NCI-H69 (cell line): ENCODE measurements at regions not wholly inside any gene's neighbourhood (a gene's known extent, or its start where the extent isn't known, plus 50 kb on each side); places are given as distances from the start of the nearest gene placed in this dataset.

Experiments
- DNase-seq: peaks from one replicate; lab custom pipeline; 2025; lab: John Stamatoyannopoulos, UW

- DNase-seq = no peak
These were observed 317.8 kb upstream of the RGMB start for GRCh38 chr5:98455665-98456064.

DNA sequence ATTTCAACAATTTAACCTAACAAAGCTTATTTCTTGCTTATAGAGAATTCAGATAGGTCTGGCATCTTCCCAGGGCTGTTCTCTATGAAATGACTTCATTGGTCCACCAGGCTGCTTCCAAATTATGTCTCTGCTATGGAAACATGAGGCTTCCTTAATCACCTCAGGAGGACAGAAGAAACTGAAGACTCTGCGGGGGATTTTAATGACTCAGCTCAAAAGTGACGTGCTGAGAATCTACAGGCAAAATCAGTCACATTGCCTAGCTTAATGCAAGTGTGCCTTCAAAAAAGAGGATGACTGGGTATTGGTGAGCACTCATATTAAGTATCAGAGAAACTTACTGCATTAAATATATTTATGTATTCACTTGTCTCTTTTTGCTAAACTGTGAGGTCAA is 315.5 kb upstream of the RGMB start:
- DNase-seq = no peak

DNA sequence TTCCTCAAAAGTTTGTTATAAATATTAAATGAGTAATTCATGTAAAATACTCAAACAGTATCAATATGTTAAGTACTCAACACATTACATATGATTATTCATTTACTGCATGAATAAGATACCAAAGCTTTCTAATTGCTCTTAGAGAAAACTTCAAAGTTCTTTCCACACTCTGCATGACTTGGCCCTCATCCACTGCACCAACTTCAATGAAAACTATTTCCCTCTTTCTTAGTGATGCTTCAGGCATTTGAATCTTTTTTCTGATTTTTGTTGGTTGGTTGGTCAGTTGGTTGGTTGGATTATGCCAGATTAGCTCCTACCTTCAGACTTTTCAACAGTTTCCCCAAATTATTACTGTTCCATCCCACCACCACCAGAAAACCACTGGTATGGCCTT is 314.7 kb upstream of the RGMB start:
- DNase-seq = no peak

DNA sequence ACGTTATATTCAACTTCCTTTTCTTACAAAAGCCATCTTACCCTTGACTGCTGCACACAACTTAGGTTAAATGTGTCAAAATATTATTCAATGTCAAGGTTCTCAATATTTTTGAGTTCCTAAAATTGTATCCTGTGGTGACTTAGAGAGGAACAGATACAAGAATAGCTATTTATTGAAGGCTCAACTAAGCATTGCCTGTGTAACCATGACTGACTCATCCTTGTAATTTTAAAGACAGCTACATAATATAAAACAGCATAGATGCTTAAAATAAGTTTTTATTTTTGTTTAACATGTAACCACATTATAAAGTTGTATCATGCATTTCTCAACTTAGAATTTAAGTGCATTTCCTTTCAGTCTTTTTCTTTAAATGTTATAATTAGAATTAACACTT is 312.9 kb upstream of the RGMB start:
- DNase-seq = no peak

- no peak for DNase-seq
These were observed 312.0 kb upstream of the RGMB start for GRCh38 chr5:98461485-98461884.

DNA sequence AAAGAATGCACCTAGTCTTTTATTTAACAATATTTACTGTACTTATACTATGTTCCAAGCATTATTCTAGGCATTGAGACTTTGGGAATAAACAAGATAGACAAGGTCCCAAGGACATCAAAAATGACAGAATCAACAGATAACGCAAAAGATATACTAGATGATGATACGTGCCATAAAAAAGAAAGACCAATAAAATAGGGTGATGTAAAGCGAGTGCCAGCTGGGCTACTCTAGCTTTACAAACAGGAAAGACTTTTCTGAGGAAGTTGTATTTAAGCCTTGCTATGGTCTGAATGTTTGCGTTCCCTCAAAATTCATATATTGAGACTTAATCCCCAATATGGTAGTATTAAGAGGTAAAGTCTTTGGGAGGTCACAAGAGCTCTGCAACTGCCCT is 310.2 kb upstream of the RGMB start:
- DNase-seq = no peak

GRCh38 chr5:98463676-98464075 is 309.8 kb upstream of the RGMB start:
- DNase-seq = no peak

GRCh38 chr5:98464737-98465330 is 308.6 kb upstream of the RGMB start:
- DNase-seq = no peak

DNA sequence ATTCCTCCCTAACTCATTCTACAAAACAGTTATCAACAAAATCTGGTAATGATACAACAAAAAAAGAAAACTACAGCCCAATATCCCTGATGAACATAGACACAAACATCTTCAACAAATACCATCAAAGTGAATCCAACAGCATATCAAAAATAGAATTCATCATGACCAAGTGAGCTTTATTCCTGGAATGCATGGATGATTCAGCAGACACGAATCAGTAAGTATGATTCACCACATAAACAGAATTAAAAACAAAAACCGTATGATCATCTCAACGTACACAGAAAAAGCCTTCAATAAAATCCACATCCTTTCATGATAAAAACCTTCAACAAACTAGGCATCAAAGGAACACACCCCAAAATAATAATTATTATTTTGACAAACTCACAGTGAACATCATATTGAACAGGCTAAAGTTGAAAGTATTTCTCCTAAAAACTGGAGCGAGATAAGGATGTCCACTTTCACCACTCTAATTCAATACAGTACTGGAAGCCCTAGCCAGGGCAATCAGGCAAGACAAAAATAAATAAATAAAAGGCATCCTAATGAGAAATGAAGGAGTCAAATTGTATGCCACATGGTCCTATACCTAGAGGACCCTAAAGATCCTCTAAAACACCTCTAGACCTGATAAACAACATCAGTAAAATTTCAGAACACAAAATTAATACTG is 305.1 kb upstream of the RGMB start:
- DNase-seq = no peak

DNA sequence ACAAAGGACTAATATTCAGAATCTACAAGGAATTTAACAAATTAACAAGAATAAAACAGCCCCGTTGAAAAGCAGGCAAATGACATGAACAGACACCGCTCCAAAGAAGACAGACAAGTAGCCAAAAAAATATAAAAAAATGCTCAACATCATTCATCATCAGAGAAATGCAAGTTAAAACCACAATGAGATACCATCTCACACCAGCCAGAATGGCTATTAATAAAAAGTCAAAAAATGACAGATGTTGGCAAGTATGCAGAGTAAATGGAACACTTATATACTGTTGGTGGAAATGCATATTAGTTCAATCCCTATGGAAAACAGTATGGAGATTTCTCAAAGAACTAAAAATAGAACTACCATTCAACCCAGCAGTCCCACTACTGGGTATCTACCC is 302.7 kb upstream of the RGMB start:
- no peak for DNase-seq

DNA sequence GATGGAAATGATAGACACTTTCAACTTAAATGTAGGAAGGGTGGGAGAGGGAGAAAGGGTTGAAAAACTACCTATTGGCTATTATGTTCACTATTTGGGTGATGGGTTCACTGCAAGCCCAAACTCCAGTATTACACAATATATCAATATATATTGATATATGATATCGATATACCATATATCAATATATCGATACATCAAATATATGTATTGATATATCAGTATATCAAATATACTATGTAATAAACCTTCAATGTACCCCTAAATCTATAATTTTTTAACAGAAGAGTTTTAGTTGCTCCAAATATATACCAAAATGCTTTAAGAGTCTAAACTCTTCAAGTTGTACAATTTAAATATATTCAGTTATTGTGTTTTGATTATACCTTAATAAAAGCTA is 302.0 kb upstream of the RGMB start:
- DNase-seq = no peak

DNA sequence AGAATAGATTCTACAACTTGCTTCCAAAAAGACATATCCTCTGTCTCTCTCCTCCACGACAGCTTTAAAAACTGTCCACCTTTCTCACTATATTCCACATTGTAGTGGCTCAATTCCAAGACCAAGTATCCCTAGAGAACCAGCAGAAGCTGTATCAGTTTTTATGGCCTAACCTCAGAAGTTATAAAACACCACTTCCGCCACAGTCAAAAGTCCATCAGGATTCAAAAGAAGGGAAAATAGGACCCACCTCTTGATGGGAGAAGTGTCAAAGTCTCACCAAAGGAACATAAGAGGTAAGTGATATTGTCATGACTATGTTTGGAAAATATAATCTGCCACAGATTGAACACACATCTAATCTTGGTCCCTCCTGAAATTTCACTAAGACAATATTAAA is 299.2 kb upstream of the RGMB start:
- no peak for DNase-seq

DNA sequence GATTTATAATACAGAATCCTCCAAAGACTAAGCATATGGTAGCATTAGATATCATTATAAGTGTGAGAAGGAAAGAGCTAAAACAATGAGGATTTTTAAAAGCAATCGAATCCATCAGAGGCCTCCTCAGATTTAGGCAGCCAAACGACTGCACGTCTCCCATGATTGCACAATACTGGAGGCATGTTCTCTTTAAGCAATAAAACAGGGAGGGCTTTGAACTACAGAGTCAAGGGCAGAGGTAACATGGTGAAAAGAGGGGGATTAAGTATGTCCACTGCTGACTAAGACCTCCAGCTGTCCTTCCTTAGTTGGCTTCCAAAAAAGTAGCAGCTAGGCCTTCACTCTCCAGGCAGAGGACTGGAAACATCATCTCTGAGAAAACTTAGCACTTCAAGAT is 298.7 kb upstream of the RGMB start:
- DNase-seq = no peak

GRCh38 chr5:98482321-98483300 is 290.9 kb upstream of the RGMB start:
- DNase-seq = no peak

DNA sequence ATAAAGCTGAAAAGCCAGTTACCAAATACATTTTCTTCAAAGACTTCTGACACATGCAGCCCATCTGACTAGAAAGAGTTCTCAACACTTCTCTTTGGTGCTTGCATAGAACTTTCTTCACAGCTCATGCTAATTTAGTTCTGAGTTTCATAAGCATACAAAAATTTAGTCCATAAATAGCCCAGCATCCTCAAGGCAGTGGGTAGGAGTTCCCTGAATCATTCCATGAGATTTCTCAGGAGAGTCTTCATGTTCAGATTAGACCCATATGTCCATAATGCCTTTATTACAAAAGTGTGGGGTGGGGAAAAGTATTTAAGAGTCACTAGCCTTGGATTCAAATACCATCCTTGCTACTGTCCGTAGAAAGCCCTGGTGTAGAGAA is 290.2 kb upstream of the RGMB start:
- no peak for DNase-seq

DNA sequence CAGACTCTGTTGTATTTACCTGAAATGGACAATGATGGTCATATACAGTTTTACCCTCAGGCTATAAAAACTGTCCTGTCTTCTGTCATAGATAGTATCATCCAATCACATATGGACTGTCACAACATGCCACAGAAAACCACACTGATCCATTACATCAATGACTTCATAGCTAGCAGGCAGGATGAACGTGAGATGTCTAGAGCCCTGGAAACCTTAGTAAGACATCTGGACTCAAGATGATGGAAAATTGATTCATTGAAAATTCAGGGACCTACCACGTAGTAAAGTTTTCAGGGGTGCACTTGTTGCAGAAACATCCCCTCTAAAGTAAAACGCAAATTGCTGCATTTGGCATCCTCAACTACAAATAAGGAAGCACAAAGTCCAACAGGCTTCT is 284.4 kb upstream of the RGMB start:
- DNase-seq = no peak

- no peak for DNase-seq
These were observed 283.1 kb upstream of the RGMB start for GRCh38 chr5:98490348-98490747.

GRCh38 chr5:98492258-98492657 is 281.2 kb upstream of the RGMB start:
- no peak for DNase-seq

DNA sequence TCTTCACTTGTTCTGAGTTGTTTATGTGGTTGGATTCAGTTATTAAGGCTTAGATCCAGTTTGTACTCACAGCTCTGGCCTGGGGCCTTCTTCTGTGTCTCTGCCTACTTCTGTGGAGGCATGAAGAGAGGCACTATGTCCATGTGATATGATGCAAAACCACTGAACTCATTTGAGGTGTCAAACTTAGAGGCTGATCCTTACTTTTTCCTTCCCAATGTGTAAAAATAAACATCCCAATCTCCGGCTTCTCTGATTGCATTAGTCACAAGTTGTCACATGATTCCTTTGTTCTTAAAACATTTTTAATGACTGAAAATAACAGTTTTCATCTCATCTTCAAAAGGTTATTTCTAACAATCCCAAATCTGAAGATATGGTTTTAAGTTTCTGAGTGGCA is 276.0 kb upstream of the RGMB start:
- no peak for DNase-seq

- DNase-seq = no peak
These were observed 275.4 kb upstream of the RGMB start for GRCh38 chr5:98498028-98498427.

- no peak for DNase-seq
These were observed 273.6 kb upstream of the RGMB start for GRCh38 chr5:98499892-98500291.

GRCh38 chr5:98500811-98501210 is 272.7 kb upstream of the RGMB start:
- DNase-seq = no peak

DNA sequence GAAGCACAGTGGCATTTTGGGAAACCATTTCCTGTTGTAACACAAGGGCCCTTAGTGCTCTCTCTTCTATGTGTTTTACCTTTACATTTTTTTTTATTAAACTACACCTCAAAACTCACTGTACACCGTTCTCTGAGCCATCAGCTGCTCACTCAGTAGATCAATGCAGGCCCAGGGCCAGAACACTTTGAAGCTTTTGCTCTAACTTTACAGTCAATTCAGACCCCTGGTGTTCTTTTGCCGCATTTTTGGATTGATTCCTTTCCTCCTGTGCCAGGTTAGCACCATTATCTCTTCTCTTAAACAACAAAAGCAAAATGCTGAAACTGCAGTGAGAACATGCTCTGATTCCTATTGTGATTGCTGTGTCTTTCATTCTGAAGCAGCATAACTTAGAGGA is 269.8 kb upstream of the RGMB start:
- no peak for DNase-seq
